ENCODE measurements at regions not wholly inside any gene's neighbourhood (a gene's known extent, or its start where the extent isn't known, plus 50 kb on each side); places are given as distances from the start of the nearest gene placed in this dataset.

DNA sequence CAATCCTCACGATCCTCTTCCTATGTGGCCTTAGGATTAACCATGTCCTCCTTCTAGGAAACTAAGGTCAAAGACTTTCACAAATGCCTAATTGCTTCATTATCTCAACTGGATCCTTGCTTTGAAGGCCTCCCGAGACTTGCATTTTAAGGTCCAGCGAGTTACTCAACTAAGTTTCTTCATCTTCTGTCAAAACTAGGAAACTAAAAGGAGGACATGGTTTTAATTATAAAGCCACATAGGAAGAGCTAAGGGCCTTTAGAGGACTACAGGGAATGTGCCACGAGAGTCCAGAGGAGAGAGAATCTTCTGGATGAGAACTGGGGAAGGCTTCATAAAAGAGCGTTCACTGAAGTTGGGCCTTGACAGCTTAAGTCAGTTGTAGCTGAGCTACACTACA is 87.8 kb upstream of the LPP start:
- Mint-ChIP-seq H3K36me3 (no peaks in the 10 kb centered on the region), H3K27me3 (no peaks in the 10 kb centered on the region), H3K4me1 (peaks cover 8 to 11% (median 10%) of the 10 kb centered on the region in 3 donors), H3K27ac (no peak overlapping the region), H3K4me3 (no peak overlapping the region), H3K9me3 (no peaks in the 10 kb centered on the region)
- H3K4me1 ChIP-seq (ENCODE audit: control insufficient read depth in 1 of 2, extremely low read depth in 1 of 2, insufficient read depth in 2 of 2, low read length in 2 of 2) = peaks cover 0 to 5% of the 10 kb centered on the region in 2 experiments
- no peaks in the 10 kb centered on the region for H3K27me3 ChIP-seq (replicated peaks in 1 of 2; ENCODE audit: control insufficient read depth in 2 of 2, extremely low read depth in 1 of 2, insufficient read depth in 2 of 2, low read length in 1 of 2)
- no peaks in the 10 kb centered on the region for H3K36me3 ChIP-seq (ENCODE audit: control insufficient read depth in 2 of 2, extremely low read depth in 1 of 2, insufficient read depth in 1 of 2, low read length in 1 of 2)
- WGBS (ENCODE audit: insufficient coverage) = 100% methylated on average over 3 of the region's 5 CpGs
- H3K27ac ChIP-seq (ENCODE audit: low read length) = no peak overlapping the region
- CTCF ChIA-PET = interaction anchor here in 1 of 2 donors (0.6 kb wide), 1 partner anchor 19 kb away, joined by 3 read pairs; no protein-coding TSS in a partner anchor
- no peak overlapping the region for H3K4me3 ChIP-seq (ENCODE audit: control insufficient read depth in 1 of 2, extremely low read depth in 1 of 2, low read length in 1 of 2)
- POLR2A ChIA-PET = no interaction called here
- no peaks in the 10 kb centered on the region for H3K9me3 ChIP-seq
- DNase-seq (no peak), ATAC-seq (replicated peaks in 1 of 4) (no peak)

- CTCF ChIA-PET = no interaction called here
- DNase-seq (no peak), ATAC-seq (replicated peaks in 1 of 4) (no peak)
- POLR2A ChIA-PET = no interaction called here
- Mint-ChIP-seq H3K27ac (no peak overlapping the region), H3K4me3 (no peak overlapping the region), H3K27me3 (no peaks in the 10 kb centered on the region), H3K9me3 (no peaks in the 10 kb centered on the region), H3K4me1 (peaks cover 2 to 8% (median 6%) of the 10 kb centered on the region in 3 donors), H3K36me3 (no peaks in the 10 kb centered on the region)
- Histone ChIP-seq H3K9me3 (no peaks in the 10 kb centered on the region), H3K4me3 (ENCODE audit: control insufficient read depth in 1 of 2, extremely low read depth in 1 of 2, low read length in 1 of 2) (no peak overlapping the region), H3K27me3 (replicated peaks in 1 of 2; ENCODE audit: control insufficient read depth in 2 of 2, extremely low read depth in 1 of 2, insufficient read depth in 2 of 2, low read length in 1 of 2) (no peaks in the 10 kb centered on the region), H3K27ac (ENCODE audit: low read length) (no peak overlapping the region), H3K4me1 (ENCODE audit: control insufficient read depth in 1 of 2, extremely low read depth in 1 of 2, insufficient read depth in 2 of 2, low read length in 2 of 2) (no peaks in the 10 kb centered on the region), H3K36me3 (ENCODE audit: control insufficient read depth in 2 of 2, extremely low read depth in 1 of 2, insufficient read depth in 1 of 2, low read length in 1 of 2) (no peaks in the 10 kb centered on the region)
These were observed 86.0 kb upstream of the LPP start for GRCh38 chr3:188067932-188068331.

DNA sequence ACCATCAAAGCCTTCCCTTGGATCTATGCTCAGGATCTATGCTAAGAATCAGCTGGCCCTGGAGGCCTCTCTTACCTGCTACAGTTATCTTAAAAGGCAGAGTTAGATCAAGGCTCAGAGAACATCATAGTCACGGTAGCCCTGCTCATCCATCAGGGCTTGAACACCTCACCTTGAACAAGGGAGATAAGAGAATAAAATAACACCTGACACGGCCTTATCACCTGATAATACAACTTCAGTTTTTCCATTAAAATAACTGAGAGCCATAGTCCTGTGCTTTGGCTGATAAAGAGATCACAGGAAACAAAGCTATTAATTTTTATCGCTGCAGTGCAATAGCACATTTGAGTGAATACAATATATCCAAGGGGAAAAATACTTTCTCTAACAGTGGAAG is 85.6 kb upstream of the LPP start:
- DNase-seq = no peak
- Mint-ChIP-seq H3K4me3 (no peak overlapping the region), H3K27me3 (no peaks in the 10 kb centered on the region), H3K4me1 (peaks cover 2 to 8% (median 6%) of the 10 kb centered on the region in 3 donors), H3K27ac (no peak overlapping the region), H3K36me3 (no peaks in the 10 kb centered on the region), H3K9me3 (no peaks in the 10 kb centered on the region)
- Histone ChIP-seq H3K36me3 (ENCODE audit: control insufficient read depth in 2 of 2, extremely low read depth in 1 of 2, insufficient read depth in 1 of 2, low read length in 1 of 2) (no peaks in the 10 kb centered on the region), H3K9me3 (no peaks in the 10 kb centered on the region), H3K4me3 (ENCODE audit: control insufficient read depth in 1 of 2, extremely low read depth in 1 of 2, low read length in 1 of 2) (no peak overlapping the region), H3K27ac (ENCODE audit: low read length) (no peak overlapping the region), H3K27me3 (replicated peaks in 1 of 2; ENCODE audit: control insufficient read depth in 2 of 2, extremely low read depth in 1 of 2, insufficient read depth in 2 of 2, low read length in 1 of 2) (no peaks in the 10 kb centered on the region), H3K4me1 (ENCODE audit: control insufficient read depth in 1 of 2, extremely low read depth in 1 of 2, insufficient read depth in 2 of 2, low read length in 2 of 2) (no peaks in the 10 kb centered on the region)
- CTCF ChIA-PET = no interaction called here
- 100% methylated on average over 1 of the region's 3 CpGs for whole genome bisulfite sequencing (ENCODE audit: insufficient coverage)
- no peak for ATAC-seq (replicated peaks in 1 of 4)
- POLR2A ChIA-PET = no interaction called here

DNA sequence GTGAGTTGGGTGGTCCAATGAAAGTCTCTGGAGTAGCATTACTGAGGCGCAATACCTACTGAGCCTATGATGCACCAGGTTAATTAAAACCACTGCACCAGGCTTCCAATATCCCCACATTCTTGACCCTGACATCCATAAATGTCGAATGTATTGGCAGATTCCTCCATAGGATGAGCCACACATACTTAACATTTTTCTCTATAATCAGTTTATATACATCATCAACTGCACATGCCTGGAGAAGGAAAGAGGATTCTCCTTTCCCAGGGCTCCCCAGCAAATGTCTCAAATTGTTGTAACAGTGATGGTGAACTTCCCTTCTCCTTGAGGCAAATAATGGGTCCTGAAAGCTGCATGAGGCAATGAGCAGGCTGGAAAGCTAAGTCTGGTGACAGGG is 82.3 kb upstream of the LPP start:
- DNase-seq = no peak
- no peaks in the 10 kb centered on the region for H3K4me1 ChIP-seq (ENCODE audit: control insufficient read depth in 1 of 2, extremely low read depth in 1 of 2, insufficient read depth in 2 of 2, low read length in 2 of 2)
- H3K36me3 ChIP-seq (ENCODE audit: control insufficient read depth in 2 of 2, extremely low read depth in 1 of 2, insufficient read depth in 1 of 2, low read length in 1 of 2) = no peaks in the 10 kb centered on the region
- H3K4me3 ChIP-seq (ENCODE audit: control insufficient read depth in 1 of 2, extremely low read depth in 1 of 2, low read length in 1 of 2) = no peak overlapping the region
- H3K4me3 Mint-ChIP-seq = no peak overlapping the region
- no peaks in the 10 kb centered on the region for H3K27me3 Mint-ChIP-seq
- no peak overlapping the region for H3K27ac ChIP-seq (ENCODE audit: low read length)
- WGBS (ENCODE audit: insufficient coverage) = 80% methylated on average over 1 of the region's 2 CpGs
- no peaks in the 10 kb centered on the region for H3K4me1 Mint-ChIP-seq
- ATAC-seq (replicated peaks in 1 of 4) = no peak
- H3K36me3 Mint-ChIP-seq = no peaks in the 10 kb centered on the region
- no peak overlapping the region for H3K27ac Mint-ChIP-seq
- H3K27me3 ChIP-seq (replicated peaks in 1 of 2; ENCODE audit: control insufficient read depth in 2 of 2, extremely low read depth in 1 of 2, insufficient read depth in 2 of 2, low read length in 1 of 2) = no peaks in the 10 kb centered on the region
- ChIA-PET POLR2A (no interaction called here), CTCF (no interaction called here)
- no peaks in the 10 kb centered on the region for H3K9me3 Mint-ChIP-seq
- no peaks in the 10 kb centered on the region for H3K9me3 ChIP-seq

- Mint-ChIP-seq H3K27me3 (no peaks in the 10 kb centered on the region), H3K27ac (no peak overlapping the region), H3K9me3 (peaks cover 0 to 5% (median 5%) of the 10 kb centered on the region in 3 donors), H3K4me1 (peaks cover 0 to 5% (median 0%) of the 10 kb centered on the region in 3 donors), H3K36me3 (no peaks in the 10 kb centered on the region), H3K4me3 (no peak overlapping the region)
- Histone ChIP-seq H3K4me3 (ENCODE audit: control insufficient read depth in 1 of 2, extremely low read depth in 1 of 2, low read length in 1 of 2) (no peak overlapping the region), H3K9me3 (no peaks in the 10 kb centered on the region), H3K27me3 (replicated peaks in 1 of 2; ENCODE audit: control insufficient read depth in 2 of 2, extremely low read depth in 1 of 2, insufficient read depth in 2 of 2, low read length in 1 of 2) (no peaks in the 10 kb centered on the region), H3K36me3 (ENCODE audit: control insufficient read depth in 2 of 2, extremely low read depth in 1 of 2, insufficient read depth in 1 of 2, low read length in 1 of 2) (peaks cover 0 to 3% of the 10 kb centered on the region in 2 donors), H3K27ac (ENCODE audit: low read length) (no peak overlapping the region), H3K4me1 (ENCODE audit: control insufficient read depth in 1 of 2, extremely low read depth in 1 of 2, insufficient read depth in 2 of 2, low read length in 2 of 2) (peaks cover 0 to 3% of the 10 kb centered on the region in 2 experiments)
- ChIA-PET CTCF (interaction anchor here in 1 of 2 donors (0.6 kb wide), 1 partner anchor 228 kb away, joined by 3 read pairs; no protein-coding TSS in a partner anchor), POLR2A (no interaction called here)
- DNase-seq (no peak), ATAC-seq (replicated peaks in 1 of 4) (no peak)
- WGBS (ENCODE audit: insufficient coverage) = 100% methylated on average over 4 of the region's 4 CpGs
These were observed 77.8 kb upstream of the LPP start for GRCh38 chr3:188076176-188076575.

DNA sequence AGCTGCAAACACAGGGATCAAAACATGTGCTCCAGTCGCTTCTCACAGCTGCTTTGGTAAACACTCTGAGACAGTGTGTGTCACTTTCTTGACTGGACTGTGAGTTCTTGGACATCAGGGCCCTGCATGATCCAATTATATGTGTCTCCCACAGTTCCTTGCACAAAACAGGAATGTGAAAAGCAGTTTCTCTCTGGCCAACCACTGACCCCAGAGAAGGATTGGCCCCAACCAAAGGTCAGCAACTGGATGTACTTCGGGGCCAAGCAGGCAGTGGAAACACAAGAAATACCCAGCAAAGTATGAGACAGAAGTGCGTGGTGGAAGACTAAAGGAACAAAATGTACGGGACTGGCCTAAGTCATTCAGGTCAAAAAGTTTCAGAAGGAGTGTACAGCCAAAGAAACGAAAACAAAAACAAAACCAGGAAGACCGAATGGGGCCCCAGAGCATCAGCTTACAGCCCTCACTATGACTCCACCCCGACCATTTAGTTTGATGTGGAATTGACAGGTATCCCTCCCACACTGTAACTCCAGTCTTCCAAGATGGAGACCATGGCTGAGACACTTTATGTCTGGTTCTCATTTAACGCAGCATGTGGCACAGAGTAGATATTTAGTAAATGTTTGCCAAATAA is 76.7 kb upstream of the LPP start:
- H3K27ac ChIP-seq (ENCODE audit: low read length) = no peak overlapping the region
- CTCF ChIA-PET = interaction anchor here in 1 of 2 donors (1.2 kb wide), 1 partner anchor 19 kb away, joined by 4 read pairs; no protein-coding TSS in a partner anchor
- H3K4me3 ChIP-seq (ENCODE audit: control insufficient read depth in 1 of 2, extremely low read depth in 1 of 2, low read length in 1 of 2) = no peak overlapping the region
- POLR2A ChIA-PET = interaction anchor here in 1 of 2 donors (0.6 kb wide), 1 partner anchor 226 kb away, joined by 3 read pairs; no protein-coding TSS in a partner anchor
- H3K27ac Mint-ChIP-seq = no peak overlapping the region
- WGBS (ENCODE audit: insufficient coverage) = 89% methylated on average over 3 of the region's 8 CpGs
- H3K9me3 Mint-ChIP-seq = peaks cover 0 to 5% (median 5%) of the 10 kb centered on the region in 3 donors
- H3K9me3 ChIP-seq = no peaks in the 10 kb centered on the region
- no peak overlapping the region for H3K4me3 Mint-ChIP-seq
- H3K4me1 ChIP-seq (ENCODE audit: control insufficient read depth in 1 of 2, extremely low read depth in 1 of 2, insufficient read depth in 2 of 2, low read length in 2 of 2) = peaks cover 0 to 3% of the 10 kb centered on the region in 2 experiments
- no peaks in the 10 kb centered on the region for H3K27me3 Mint-ChIP-seq
- H3K27me3 ChIP-seq (replicated peaks in 1 of 2; ENCODE audit: control insufficient read depth in 2 of 2, extremely low read depth in 1 of 2, insufficient read depth in 2 of 2, low read length in 1 of 2) = no peaks in the 10 kb centered on the region
- DNase-seq = no peak
- peaks cover 0 to 3% of the 10 kb centered on the region in 2 donors for H3K36me3 ChIP-seq (ENCODE audit: control insufficient read depth in 2 of 2, extremely low read depth in 1 of 2, insufficient read depth in 1 of 2, low read length in 1 of 2)
- H3K36me3 Mint-ChIP-seq = no peaks in the 10 kb centered on the region
- H3K4me1 Mint-ChIP-seq = peaks cover 0 to 5% (median 0%) of the 10 kb centered on the region in 3 donors
- no peak for ATAC-seq (replicated peaks in 1 of 4)

Measured in T-cell (primary cell).